SK-N-SH treated with all-trans-retinoic acid at 6 μM for 48 hours (cell line): ENCODE measurements at regions not wholly inside any gene's neighbourhood (a gene's known extent, or its start where the extent isn't known, plus 50 kb on each side); places are given as distances from the start of the nearest gene placed in this dataset.

Experiments used
- ATAC-seq: fragments of 200-7000 bp; cut with Tn5 transposase; 3 replicates; pipeline ENCODE4 v1.9.1; 2020; ENCODE audit warnings: mild to moderate bottlenecking, moderate library complexity
- ARNTL ChIP-seq: fragments of 450-650 bp; formaldehyde crosslinking; IDR thresholded peaks from 2 replicates; pipeline ENCODE4 v1.5.0; 2020; ENCODE audit warnings: low read depth, mild to moderate bottlenecking, moderate library complexity, borderline replicate concordance
- BACH2 ChIP-seq: fragments of 250-450 bp; sonication (Bioruptor Pico); IDR thresholded peaks from 2 replicates; pipeline ENCODE4 v1.9.0; 2021; ENCODE audit warnings: mild to moderate bottlenecking, borderline replicate concordance
- CREB5 ChIP-seq: fragments of 250-450 bp; sonication (Bioruptor Pico); IDR thresholded peaks from 2 replicates; pipeline ENCODE4 v1.5.1; 2020; ENCODE audit warnings: low read depth, mild to moderate bottlenecking, moderate library complexity
- CSDC2 ChIP-seq: fragments of 250-450 bp; sonication (Bioruptor Pico); IDR thresholded peaks from 2 replicates; pipeline ENCODE4 v1.5.0; 2020; ENCODE audit warnings: mild to moderate bottlenecking, moderate library complexity
- ESRRG ChIP-seq: fragments of 250-450 bp; sonication (Bioruptor Pico); IDR thresholded peaks from 2 replicates; pipeline ENCODE4 v1.6.1; 2021; ENCODE audit warnings: mild to moderate bottlenecking
- GLIS3 ChIP-seq: fragments of 250-450 bp; sonication (Bioruptor Pico); IDR thresholded peaks from 2 replicates; pipeline ENCODE4 v1.5.0; 2020; ENCODE audit warnings: mild to moderate bottlenecking, moderate library complexity
- ISL1 ChIP-seq: fragments of 250-450 bp; sonication (Bioruptor Pico); IDR thresholded peaks from 2 replicates; pipeline ENCODE4 v2.1.2; 2022; ENCODE audit warnings: mild to moderate bottlenecking, moderate library complexity
- OSR1 ChIP-seq: fragments of 250-450 bp; sonication (Bioruptor Pico); IDR thresholded peaks from 2 replicates; pipeline ENCODE4 v1.8.0; 2022; ENCODE audit warnings: moderate library complexity, mild to moderate bottlenecking, inconsistent platforms
- PATZ1 ChIP-seq: fragments of 250-450 bp; sonication (Bioruptor Pico); IDR thresholded peaks from 2 replicates; pipeline ENCODE4 v1.8.0; 2020; ENCODE audit warnings: mild to moderate bottlenecking, moderate library complexity, borderline replicate concordance
- PPARA ChIP-seq: fragments of 250-450 bp; sonication (Bioruptor Pico); IDR thresholded peaks from 2 replicates; pipeline ENCODE4 v1.5.0; 2020; ENCODE audit warnings: mild to moderate bottlenecking, borderline replicate concordance
- RARB ChIP-seq: fragments of 250-450 bp; sonication (Bioruptor Pico); IDR thresholded peaks from 2 replicates; pipeline ENCODE4 v1.8.0; 2021; ENCODE audit warnings: mild to moderate bottlenecking, moderate library complexity
- SNAI2 ChIP-seq: fragments of 250-450 bp; sonication (Bioruptor Pico); IDR thresholded peaks from 2 replicates; pipeline ENCODE4 v1.5.0; 2020; ENCODE audit warnings: mild to moderate bottlenecking, moderate library complexity
- TCF4 ChIP-seq: fragments of 250-450 bp; sonication (Bioruptor Pico); IDR thresholded peaks from 2 replicates; pipeline ENCODE4 v1.8.0; 2021; ENCODE audit warnings: mild to moderate bottlenecking, moderate library complexity, borderline replicate concordance
- TOX ChIP-seq: fragments of 250-450 bp; sonication (Bioruptor Pico); IDR thresholded peaks from 2 replicates; pipeline ENCODE4 v1.8.0; 2021; ENCODE audit warnings: mild to moderate bottlenecking, moderate library complexity, borderline replicate concordance
- TSHZ2 ChIP-seq: fragments of 250-450 bp; sonication (Bioruptor Pico); IDR thresholded peaks from 2 replicates; pipeline ENCODE4 v1.5.0; 2020; ENCODE audit warnings: mild to moderate bottlenecking, moderate library complexity
- ZC3H10 ChIP-seq: fragments of 250-450 bp; sonication (Bioruptor Pico); IDR thresholded peaks from 2 replicates; pipeline ENCODE4 v1.5.1; 2021; ENCODE audit warnings: mild to moderate bottlenecking, moderate library complexity
- ZFP3 ChIP-seq: fragments of 250-450 bp; sonication (Bioruptor Pico); IDR thresholded peaks from 2 replicates; pipeline ENCODE4 v1.5.0; 2020; ENCODE audit warnings: mild to moderate bottlenecking, moderate library complexity
- ZFP30 ChIP-seq: fragments of 450-650 bp; formaldehyde crosslinking; IDR thresholded peaks from 2 replicates; pipeline ENCODE4 v1.5.0; 2022; ENCODE audit warnings: mild to moderate bottlenecking, moderate library complexity
- ZNF70 ChIP-seq: fragments of 450-650 bp; formaldehyde crosslinking; IDR thresholded peaks from 2 replicates; pipeline ENCODE4 v1.5.0; 2020; ENCODE audit warnings: mild to moderate bottlenecking, moderate library complexity
- ZNF8 ChIP-seq: fragments of 450-650 bp; formaldehyde crosslinking; IDR thresholded peaks from 2 replicates; pipeline ENCODE4 v1.5.0; 2020; ENCODE audit warnings: mild to moderate bottlenecking, moderate library complexity
- TF ChIP-seq, protein P1 (sequence below): fragments of 250-450 bp; sonication (Bioruptor Pico); IDR thresholded peaks from 2 replicates; pipeline ENCODE4 v1.8.0; 2021; ENCODE audit warnings: low read depth, mild to moderate bottlenecking, moderate library complexity, borderline replicate concordance
- TF ChIP-seq, protein P2 (sequence below): fragments of 250-450 bp; sonication (Bioruptor Pico); IDR thresholded peaks from 2 replicates; pipeline ENCODE4 v1.5.1; 2021; ENCODE audit warnings: mild to moderate bottlenecking, moderate library complexity

DNA sequence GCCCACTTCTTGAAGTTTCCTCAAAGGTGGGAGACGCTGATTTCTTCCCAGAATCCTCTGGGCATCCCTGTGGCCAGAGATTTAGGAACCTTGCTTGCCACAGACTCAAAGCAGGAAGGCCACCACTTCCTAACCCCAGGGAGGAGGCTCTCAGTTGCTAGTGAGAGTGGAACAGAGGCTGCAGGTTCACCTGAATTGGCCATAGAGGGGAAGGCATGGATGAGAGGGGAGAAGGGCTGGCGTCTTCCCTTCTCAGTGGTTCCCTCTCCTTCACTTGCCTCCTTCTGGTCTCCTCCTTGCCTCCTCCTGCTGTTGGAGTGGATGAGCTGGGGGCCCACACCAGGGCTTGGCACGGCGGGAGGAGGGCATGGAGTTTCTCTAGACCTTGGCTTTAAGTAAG lies 185.7 kb downstream of the ADAMTS15 start:
- no peak for ATAC-seq
- TF ChIP-seq TOX (CRISPR knock-in tag) (no peak), ARNTL (CRISPR knock-in tag) (no peak), ESRRG (CRISPR knock-in tag) (no peak), ISL1 (CRISPR knock-in tag) (no peak), ZFP30 (CRISPR knock-in tag) (no peak), ZFP3 (CRISPR knock-in tag) (no peak), GLIS3 (no peak)
- TF ChIP-seq, protein P1, sequence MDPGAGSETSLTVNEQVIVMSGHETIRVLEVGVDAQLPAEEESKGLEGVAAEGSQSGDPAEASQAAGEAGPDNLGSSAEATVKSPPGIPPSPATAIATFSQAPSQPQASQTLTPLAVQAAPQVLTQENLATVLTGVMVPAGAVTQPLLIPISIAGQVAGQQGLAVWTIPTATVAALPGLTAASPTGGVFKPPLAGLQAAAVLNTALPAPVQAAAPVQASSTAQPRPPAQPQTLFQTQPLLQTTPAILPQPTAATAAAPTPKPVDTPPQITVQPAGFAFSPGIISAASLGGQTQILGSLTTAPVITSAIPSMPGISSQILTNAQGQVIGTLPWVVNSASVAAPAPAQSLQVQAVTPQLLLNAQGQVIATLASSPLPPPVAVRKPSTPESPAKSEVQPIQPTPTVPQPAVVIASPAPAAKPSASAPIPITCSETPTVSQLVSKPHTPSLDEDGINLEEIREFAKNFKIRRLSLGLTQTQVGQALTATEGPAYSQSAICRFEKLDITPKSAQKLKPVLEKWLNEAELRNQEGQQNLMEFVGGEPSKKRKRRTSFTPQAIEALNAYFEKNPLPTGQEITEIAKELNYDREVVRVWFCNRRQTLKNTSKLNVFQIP (CRISPR knock-in tag) = no peak

DNA sequence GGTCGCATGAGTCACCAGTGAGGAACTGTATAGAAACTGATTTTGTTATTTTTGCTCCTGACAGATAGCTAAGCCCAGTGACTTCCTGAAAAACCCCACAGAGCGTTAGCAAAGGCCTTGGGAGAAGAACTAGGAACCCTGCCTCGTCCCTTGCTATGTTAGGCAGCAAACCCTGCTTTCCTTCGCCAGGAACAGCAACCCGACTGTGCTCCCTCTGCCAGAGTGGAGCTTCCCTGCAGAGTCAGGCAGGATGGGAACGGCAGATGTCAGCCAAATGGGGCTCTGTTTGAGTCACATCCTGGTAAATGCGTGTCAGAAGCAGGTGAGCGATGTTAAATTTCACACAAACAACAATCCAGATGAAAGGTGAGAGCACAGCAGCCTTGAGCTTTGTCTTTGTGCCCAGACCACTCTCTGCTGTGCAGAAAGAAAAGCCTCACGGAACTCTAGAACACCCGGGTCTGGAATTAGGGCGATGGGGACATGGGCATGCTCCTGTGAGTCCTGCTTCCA lies 186.6 kb downstream of the ADAMTS15 start:
- TF ChIP-seq ESRRG (CRISPR knock-in tag) (no peak), OSR1 (CRISPR knock-in tag) (no peak)
- peak; percentile 28 for ATAC-seq

GRCh38 chr11:130635937-130636630 lies 187.6 kb downstream of the ADAMTS15 start:
- no peak for TF ChIP-seq TSHZ2 (CRISPR knock-in tag)
- TF ChIP-seq ZNF70 = no peak
- TF ChIP-seq ISL1 (CRISPR knock-in tag) = no peak
- TF ChIP-seq, protein P2, sequence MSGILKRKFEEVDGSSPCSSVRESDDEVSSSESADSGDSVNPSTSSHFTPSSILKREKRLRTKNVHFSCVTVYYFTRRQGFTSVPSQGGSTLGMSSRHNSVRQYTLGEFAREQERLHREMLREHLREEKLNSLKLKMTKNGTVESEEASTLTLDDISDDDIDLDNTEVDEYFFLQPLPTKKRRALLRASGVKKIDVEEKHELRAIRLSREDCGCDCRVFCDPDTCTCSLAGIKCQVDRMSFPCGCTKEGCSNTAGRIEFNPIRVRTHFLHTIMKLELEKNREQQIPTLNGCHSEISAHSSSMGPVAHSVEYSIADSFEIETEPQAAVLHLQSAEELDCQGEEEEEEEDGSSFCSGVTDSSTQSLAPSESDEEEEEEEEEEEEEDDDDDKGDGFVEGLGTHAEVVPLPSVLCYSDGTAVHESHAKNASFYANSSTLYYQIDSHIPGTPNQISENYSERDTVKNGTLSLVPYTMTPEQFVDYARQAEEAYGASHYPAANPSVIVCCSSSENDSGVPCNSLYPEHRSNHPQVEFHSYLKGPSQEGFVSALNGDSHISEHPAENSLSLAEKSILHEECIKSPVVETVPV (CRISPR knock-in tag) = no peak
- no peak for TF ChIP-seq CREB5 (CRISPR knock-in tag)
- no peak for TF ChIP-seq ARNTL (CRISPR knock-in tag)
- TF ChIP-seq RARB (CRISPR knock-in tag) = no peak
- no peak for TF ChIP-seq CSDC2 (CRISPR knock-in tag)
- no peak for TF ChIP-seq PPARA (CRISPR knock-in tag)
- TF ChIP-seq GLIS3 = no peak
- TF ChIP-seq PATZ1 (CRISPR knock-in tag) = no peak
- no peak for TF ChIP-seq OSR1 (CRISPR knock-in tag)
- TF ChIP-seq TCF4 (CRISPR knock-in tag) = no peak
- TF ChIP-seq ZNF8 (CRISPR knock-in tag) = no peak
- no peak for TF ChIP-seq ZC3H10 (CRISPR knock-in tag)
- no peak for TF ChIP-seq BACH2 (CRISPR knock-in tag)
- TF ChIP-seq, protein P1 (CRISPR knock-in tag) = no peak
- TF ChIP-seq SNAI2 = no peak
- no peak for ATAC-seq
